Activated CD4-positive, alpha-beta memory T cell treated with anti-CD3 and anti-CD28 coated beads, Interleukin-2, amount 10 ng/mL, durations not matched to agents 7 days and 5 days (primary cell): ENCODE measurements at regions not wholly inside any gene's neighbourhood (a gene's known extent, or its start where the extent isn't known, plus 50 kb on each side); places are given as distances from the start of the nearest gene placed in this dataset.

Experiments
- CTCF ChIA-PET: fragments of 350-600 bp; sonication (Branson Sonifier 250); formaldehyde crosslinking; loops from one replicate; lab custom pipeline; 2021; ENCODE audit warnings: antibody characterized with exemption, inconsistent platforms; lab: Charles Lee
- POLR2A ChIA-PET: fragments of 350-600 bp; sonication (Branson Sonifier 250); formaldehyde crosslinking; loops from one replicate; lab custom pipeline; 2021; ENCODE audit warnings: antibody characterized with exemption; lab: Charles Lee
- DNase-seq: peaks from one replicate; pipeline ENCODE4 v3.0.0-alpha.2; 2020
- H3K27ac Mint-ChIP-seq: one replicate; pipeline ENCODE4 v1.8.0; 2021; ENCODE audit warnings: mild to moderate bottlenecking, mixed read lengths
- H3K27me3 Mint-ChIP-seq: one replicate; pipeline ENCODE4 v1.8.0; 2021; ENCODE audit warnings: mixed read lengths
- H3K36me3 Mint-ChIP-seq: one replicate; pipeline ENCODE4 v1.8.0; 2021; ENCODE audit warnings: low read depth, mixed read lengths
- H3K4me1 Mint-ChIP-seq: one replicate; pipeline ENCODE4 v1.8.0; 2021; ENCODE audit warnings: mixed read lengths
- H3K4me3 Mint-ChIP-seq: one replicate; pipeline ENCODE4 v1.8.0; 2021; ENCODE audit warnings: mild to moderate bottlenecking, mixed read lengths
- H3K9me3 Mint-ChIP-seq: one replicate; pipeline ENCODE4 v1.8.0; 2021; ENCODE audit warnings: mixed read lengths

DNA sequence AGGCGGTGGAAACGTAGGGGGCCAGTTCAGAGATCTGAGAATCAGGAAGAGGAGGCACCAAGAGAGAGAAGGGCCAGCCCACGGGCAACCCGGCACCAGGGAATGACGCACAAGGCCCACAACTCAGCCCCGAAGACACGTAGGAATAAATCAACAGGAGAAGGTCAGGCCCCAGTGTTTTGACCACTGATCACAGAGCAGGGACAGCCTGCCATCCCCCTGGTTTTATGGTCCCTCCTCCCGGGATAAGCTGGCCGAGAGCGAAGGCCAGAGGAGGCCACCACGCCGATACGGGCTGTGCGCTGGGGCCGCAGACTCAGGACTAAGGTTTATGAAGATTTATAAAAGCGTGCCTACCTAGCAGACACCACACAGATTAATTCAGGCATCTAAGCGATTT is 341.4 kb downstream of the ZNF516 start:
- H3K4me1 Mint-ChIP-seq, result no peaks in the 10 kb centered on the region
- H3K36me3 Mint-ChIP-seq, result no peaks in the 10 kb centered on the region
- no peak overlapping the region for H3K27ac Mint-ChIP-seq
- POLR2A ChIA-PET, result no interaction called here
- H3K4me3 Mint-ChIP-seq, result no peak overlapping the region
- DNase-seq, result no peak
- no peaks in the 10 kb centered on the region for H3K9me3 Mint-ChIP-seq
- no peaks in the 10 kb centered on the region for H3K27me3 Mint-ChIP-seq
- CTCF ChIA-PET, result no interaction called here

DNA sequence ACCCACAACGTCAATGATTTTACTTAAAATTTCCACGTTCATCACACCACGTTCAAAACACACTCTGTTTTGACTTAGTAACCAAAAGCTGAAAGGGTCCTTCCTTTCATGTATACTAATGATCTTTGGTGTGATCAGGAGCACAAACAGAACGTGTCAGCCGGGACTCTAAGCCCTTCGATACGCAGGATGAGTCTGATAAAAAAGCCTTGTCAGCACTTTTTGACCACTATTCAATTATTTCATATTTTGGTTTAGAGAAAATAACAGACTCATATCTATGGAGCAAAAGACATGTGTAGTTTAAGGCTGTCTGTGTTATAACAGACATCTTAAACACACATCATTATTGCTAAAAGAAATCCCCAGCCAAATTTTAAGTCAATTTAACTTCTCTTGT is 345.3 kb downstream of the ZNF516 start:
- H3K27me3 Mint-ChIP-seq, result no peaks in the 10 kb centered on the region
- no peaks in the 10 kb centered on the region for H3K36me3 Mint-ChIP-seq
- H3K4me1 Mint-ChIP-seq, result no peaks in the 10 kb centered on the region
- no peaks in the 10 kb centered on the region for H3K9me3 Mint-ChIP-seq
- ChIA-PET POLR2A (no interaction called here), CTCF (no interaction called here)
- no peak overlapping the region for H3K27ac Mint-ChIP-seq
- H3K4me3 Mint-ChIP-seq, result no peak overlapping the region
- DNase-seq, result no peak

DNA sequence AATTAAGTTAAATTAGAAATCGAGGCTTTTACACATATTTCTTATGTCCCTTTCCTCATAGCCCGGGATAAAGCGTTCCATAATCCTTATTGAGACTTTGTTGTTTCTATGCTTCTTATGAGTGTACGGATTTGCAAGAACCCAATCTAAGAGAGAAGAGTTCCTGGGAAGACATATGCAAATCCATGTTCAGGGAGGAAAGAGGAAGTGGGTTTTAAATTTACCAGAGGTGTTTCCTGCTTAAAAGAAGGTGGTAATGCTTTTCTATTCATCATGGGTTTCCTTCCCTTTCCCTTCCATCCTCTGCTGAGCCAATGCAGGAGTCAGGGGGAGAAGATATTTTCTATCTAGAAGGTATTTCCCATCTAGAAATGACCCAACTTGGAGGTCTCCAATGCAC is 345.8 kb downstream of the ZNF516 start:
- no peaks in the 10 kb centered on the region for H3K9me3 Mint-ChIP-seq
- ChIA-PET CTCF (no interaction called here), POLR2A (no interaction called here)
- no peak overlapping the region for H3K27ac Mint-ChIP-seq
- H3K36me3 Mint-ChIP-seq, result no peaks in the 10 kb centered on the region
- H3K27me3 Mint-ChIP-seq, result no peaks in the 10 kb centered on the region
- no peak for DNase-seq
- no peak overlapping the region for H3K4me3 Mint-ChIP-seq
- no peaks in the 10 kb centered on the region for H3K4me1 Mint-ChIP-seq

DNA sequence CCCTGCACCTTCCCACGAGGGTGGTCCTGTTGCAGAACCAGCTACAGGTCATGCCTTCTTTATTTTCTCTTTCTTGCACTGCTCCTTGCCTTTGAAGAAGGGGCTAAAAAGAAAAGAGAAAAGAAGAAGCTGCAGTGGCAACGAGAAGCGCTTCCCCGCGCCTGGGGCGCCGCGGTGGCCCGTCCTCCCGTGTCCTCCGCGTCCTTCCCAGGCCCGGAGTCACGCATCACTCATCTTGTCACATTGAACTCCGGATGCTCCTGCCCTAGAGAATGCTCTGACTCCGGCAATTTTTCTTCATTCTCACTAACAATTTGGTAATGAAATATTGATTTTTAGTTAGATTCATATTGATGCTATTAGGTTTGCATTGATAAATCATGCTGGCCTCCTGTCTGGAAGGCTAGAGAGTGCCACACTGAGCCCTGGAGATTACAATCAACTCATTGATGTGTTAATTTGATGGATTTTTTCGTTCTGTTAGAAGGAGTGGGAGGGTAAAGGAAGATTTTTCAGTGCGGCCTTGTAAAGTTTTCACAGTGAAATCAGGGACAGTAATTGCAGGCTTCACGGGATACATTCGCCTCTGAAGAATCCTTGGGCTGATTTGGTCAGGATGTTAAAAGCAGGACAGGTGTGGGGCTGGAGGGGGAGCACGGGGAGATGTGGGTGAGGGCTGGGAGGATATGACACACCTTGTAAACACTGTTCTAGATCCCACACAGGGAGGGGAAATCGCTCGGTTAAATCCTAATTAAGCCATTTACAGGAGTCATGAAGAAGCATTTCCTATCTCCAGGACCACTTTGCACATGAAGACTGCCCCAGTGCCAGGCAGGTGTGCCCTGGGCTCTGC is 349.3 kb downstream of the ZNF516 start:
- no peaks in the 10 kb centered on the region for H3K27me3 Mint-ChIP-seq
- POLR2A ChIA-PET, result no interaction called here
- H3K4me1 Mint-ChIP-seq, result no peaks in the 10 kb centered on the region
- H3K4me3 Mint-ChIP-seq, result no peak overlapping the region
- CTCF ChIA-PET, result no interaction called here
- no peaks in the 10 kb centered on the region for H3K9me3 Mint-ChIP-seq
- no peak overlapping the region for H3K27ac Mint-ChIP-seq
- no peak for DNase-seq
- H3K36me3 Mint-ChIP-seq, result no peaks in the 10 kb centered on the region

DNA sequence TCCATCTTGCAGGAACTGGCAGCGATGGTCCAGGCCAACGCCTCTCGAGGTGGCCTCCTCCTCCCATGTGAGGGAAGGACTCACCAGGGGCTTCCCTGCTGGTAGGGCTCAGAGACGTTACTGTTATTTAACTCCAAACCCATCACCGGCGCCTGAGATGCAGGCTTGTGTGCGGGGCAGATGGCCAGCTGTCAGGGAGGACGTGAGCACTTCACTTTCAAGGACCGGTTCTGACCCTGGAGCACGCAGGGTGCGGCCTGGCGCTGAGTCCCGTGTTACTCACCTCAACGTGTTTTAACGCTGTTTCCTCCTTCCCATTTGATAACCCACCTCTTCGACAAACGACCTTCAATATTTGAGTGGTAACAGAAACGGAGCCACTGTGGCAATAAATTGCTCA is 350.2 kb downstream of the ZNF516 start:
- Mint-ChIP-seq H3K4me3 (no peak overlapping the region), H3K27ac (no peak overlapping the region), H3K27me3 (no peaks in the 10 kb centered on the region), H3K4me1 (no peaks in the 10 kb centered on the region), H3K9me3 (no peaks in the 10 kb centered on the region), H3K36me3 (no peaks in the 10 kb centered on the region)
- no peak for DNase-seq
- ChIA-PET CTCF (no interaction called here), POLR2A (no interaction called here)

DNA sequence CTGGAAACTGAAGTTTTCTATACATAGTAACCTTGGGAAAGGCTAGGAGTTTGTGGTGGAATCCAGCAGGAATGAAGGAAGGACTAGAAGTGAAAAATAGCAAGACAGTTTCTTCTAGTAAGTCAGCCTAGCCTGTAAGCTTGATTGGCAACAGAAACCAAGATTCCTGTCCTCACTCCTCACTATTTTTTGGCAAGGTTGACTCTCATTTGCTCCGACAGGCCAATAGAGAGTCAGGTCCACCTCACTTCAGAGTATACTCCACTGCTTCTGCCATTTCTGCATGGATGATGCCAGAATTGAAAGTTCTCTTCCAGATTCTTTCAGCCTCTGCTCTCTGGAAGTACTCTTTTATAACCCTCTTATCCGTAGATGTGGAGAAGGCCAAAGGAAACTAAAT is 352.4 kb downstream of the ZNF516 start:
- ChIA-PET CTCF (no interaction called here), POLR2A (no interaction called here)
- Mint-ChIP-seq H3K27ac (no peak overlapping the region), H3K4me3 (no peak overlapping the region), H3K9me3 (no peaks in the 10 kb centered on the region), H3K36me3 (no peaks in the 10 kb centered on the region), H3K4me1 (no peaks in the 10 kb centered on the region), H3K27me3 (no peaks in the 10 kb centered on the region)
- no peak for DNase-seq

DNA sequence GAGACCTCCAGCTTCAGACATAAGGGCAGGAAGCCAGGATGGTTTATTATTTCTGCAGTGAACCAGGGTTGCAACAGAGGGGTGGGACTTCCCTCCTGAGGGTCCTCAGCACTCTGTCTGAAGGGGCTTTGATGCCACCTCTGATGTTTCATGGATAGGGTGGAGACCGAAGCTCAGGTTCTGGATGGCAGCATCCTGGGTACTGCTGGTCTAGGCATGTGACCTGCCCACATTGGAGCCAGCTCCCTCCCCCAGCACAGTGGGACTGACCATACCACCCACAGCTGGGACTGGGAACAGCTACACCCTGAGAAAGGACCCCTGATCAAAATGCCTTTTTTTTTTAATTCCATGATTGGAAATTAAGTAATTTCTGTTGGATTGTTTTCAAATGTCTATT is 355.2 kb downstream of the ZNF516 start:
- Mint-ChIP-seq H3K9me3 (no peaks in the 10 kb centered on the region), H3K27ac (no peak overlapping the region), H3K36me3 (no peaks in the 10 kb centered on the region), H3K27me3 (no peaks in the 10 kb centered on the region), H3K4me3 (no peak overlapping the region), H3K4me1 (no peaks in the 10 kb centered on the region)
- ChIA-PET POLR2A (no interaction called here), CTCF (no interaction called here)
- no peak for DNase-seq

DNA sequence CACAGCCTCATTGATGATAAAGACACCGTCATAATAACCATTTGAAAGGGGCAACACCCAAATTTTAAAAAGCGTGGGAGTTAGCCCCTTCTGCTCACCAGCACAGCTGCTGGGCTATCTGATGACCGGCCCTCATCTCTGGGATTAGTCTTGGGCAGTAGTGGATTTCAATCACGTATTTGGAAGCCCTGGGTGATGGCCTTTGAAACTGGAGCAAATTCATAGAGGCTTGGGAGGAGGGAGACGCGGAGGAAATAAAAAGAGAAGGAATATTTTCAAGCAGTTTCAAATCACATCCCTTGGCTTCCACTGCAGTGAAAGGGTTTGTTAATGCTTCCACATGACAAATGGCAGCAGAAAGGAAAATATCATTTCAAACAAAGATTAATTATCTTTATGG is 357.8 kb downstream of the ZNF516 start:
- no peaks in the 10 kb centered on the region for H3K4me1 Mint-ChIP-seq

DNA sequence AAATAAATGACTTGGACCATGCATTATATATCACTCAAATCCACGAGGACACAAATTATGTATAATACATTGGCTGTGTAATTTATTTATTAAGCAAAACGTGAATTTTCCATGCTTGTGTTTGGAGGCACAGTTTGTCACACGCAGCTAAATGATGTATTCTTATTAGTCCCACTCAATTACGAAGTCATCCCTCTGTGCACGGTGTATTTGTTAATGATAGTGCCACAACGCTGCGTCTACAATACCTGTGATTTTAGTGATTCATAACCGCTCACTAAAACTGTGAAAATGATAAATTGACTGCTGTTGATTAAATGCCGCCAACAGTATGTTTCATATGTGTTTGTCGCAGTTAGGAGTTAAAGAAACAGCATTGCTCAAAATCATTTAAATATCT is 358.3 kb downstream of the ZNF516 start:
- CTCF ChIA-PET, result no interaction called here
- DNase-seq, result no peak
- no peak overlapping the region for H3K4me3 Mint-ChIP-seq
- no peaks in the 10 kb centered on the region for H3K36me3 Mint-ChIP-seq
- no peaks in the 10 kb centered on the region for H3K9me3 Mint-ChIP-seq
- POLR2A ChIA-PET, result no interaction called here
- H3K27me3 Mint-ChIP-seq, result no peaks in the 10 kb centered on the region
- no peak overlapping the region for H3K27ac Mint-ChIP-seq
- no peaks in the 10 kb centered on the region for H3K4me1 Mint-ChIP-seq

More for the DNA sequence above, 357.8 kb downstream of the ZNF516 start:
- no peaks in the 10 kb centered on the region for H3K9me3 Mint-ChIP-seq
- H3K36me3 Mint-ChIP-seq, result no peaks in the 10 kb centered on the region
- H3K4me3 Mint-ChIP-seq, result no peak overlapping the region
- H3K27ac Mint-ChIP-seq, result no peak overlapping the region
- CTCF ChIA-PET, result no interaction called here
- H3K27me3 Mint-ChIP-seq, result no peaks in the 10 kb centered on the region
- no peak for DNase-seq
- POLR2A ChIA-PET, result no interaction called here

DNA sequence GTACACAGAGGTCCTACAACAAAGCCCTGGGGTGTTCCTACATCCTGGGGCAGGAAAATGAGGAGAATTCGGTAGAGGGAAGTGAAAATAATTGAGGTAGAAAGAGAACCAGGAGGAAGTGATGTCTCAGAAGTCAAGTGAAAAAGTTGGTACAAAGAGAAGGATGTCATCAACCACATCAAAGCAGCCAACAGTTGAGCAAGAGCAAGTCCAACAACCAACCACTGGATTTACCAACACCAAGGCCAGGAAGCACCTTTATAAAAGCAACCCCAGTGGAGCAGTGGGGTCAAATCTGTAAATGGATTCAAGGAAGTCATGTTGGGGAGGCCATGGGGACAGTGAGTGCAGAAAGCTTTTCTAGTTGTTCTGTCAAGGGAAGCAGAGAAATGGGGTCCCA is 360.4 kb downstream of the ZNF516 start:
- DNase-seq, result no peak
- POLR2A ChIA-PET, result no interaction called here

DNA sequence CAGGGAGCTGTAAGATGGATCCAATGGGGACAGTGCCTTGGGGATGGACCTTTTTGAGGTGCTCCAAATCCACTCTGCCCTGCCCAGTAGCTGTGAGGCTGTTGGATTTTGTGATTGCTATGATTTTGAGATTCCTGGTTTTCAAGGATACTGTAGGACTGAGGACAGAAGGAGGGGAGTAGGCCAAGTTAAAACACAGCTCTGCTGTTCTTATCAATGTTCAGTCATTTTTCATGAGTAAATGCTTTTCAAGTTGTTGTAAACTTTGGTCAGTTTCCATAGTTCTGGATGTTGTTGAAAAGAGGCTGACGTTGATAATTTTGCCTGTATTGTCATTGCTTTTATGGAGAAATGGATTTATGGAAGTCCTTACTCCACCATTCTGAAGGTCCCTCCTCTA is 361.2 kb downstream of the ZNF516 start:
- Mint-ChIP-seq H3K27me3 (no peaks in the 10 kb centered on the region), H3K4me3 (no peak overlapping the region), H3K4me1 (no peaks in the 10 kb centered on the region), H3K36me3 (no peaks in the 10 kb centered on the region), H3K9me3 (no peaks in the 10 kb centered on the region), H3K27ac (no peak overlapping the region)
- CTCF ChIA-PET, result no interaction called here
- POLR2A ChIA-PET, result no interaction called here
- no peak for DNase-seq

More for the DNA sequence above, 360.4 kb downstream of the ZNF516 start:
- CTCF ChIA-PET, result no interaction called here
- Mint-ChIP-seq H3K4me1 (no peaks in the 10 kb centered on the region), H3K36me3 (no peaks in the 10 kb centered on the region), H3K27ac (no peak overlapping the region), H3K27me3 (no peaks in the 10 kb centered on the region), H3K4me3 (no peak overlapping the region), H3K9me3 (no peaks in the 10 kb centered on the region)

DNA sequence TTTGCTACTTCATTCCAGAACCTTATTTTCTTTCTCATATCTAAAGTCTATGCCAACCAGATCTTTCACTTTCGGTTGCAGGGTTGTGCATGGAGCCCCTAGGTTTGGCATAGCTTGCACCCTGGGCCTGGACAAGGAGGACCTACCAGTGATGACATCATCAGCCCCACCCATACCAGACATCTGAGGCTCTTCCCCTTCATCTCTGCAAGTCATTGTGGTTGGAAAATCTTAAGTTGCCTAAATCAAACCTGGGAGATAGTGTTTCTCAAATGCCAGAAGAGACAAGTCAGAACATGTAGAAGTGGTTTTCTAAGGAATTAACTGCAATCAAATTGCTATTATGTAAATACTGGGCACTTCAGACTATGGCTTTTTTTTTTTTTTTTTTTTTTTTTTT is 363.3 kb downstream of the ZNF516 start:
- no peak for DNase-seq
- no peaks in the 10 kb centered on the region for H3K4me1 Mint-ChIP-seq
- ChIA-PET POLR2A (no interaction called here), CTCF (no interaction called here)
- no peak overlapping the region for H3K27ac Mint-ChIP-seq
- H3K4me3 Mint-ChIP-seq, result no peak overlapping the region
- H3K36me3 Mint-ChIP-seq, result no peaks in the 10 kb centered on the region
- no peaks in the 10 kb centered on the region for H3K27me3 Mint-ChIP-seq
- no peaks in the 10 kb centered on the region for H3K9me3 Mint-ChIP-seq

DNA sequence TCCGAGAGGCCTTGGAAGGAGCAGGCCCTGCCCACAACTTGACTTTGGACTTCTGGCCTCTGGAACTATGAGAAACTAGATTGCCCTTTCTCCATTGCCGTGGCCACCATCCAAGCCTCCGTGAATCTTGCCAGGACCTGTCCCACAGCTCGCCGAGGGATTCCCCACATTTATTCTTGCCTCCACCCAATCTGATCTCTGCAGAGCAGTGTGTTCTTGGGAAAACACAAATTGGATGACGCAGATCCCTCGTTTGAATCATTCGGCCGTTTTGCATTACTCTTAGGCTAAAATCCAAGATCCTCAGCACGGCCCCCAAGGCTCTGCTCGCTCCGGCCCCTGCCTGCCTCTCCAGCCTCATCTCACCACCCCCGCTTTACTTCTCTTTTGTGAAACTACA is 364.2 kb downstream of the ZNF516 start:
- CTCF ChIA-PET, result no interaction called here
- POLR2A ChIA-PET, result no interaction called here
- no peaks in the 10 kb centered on the region for H3K9me3 Mint-ChIP-seq
- DNase-seq, result no peak
- H3K4me3 Mint-ChIP-seq, result no peak overlapping the region
- no peaks in the 10 kb centered on the region for H3K36me3 Mint-ChIP-seq
- H3K27ac Mint-ChIP-seq, result no peak overlapping the region
- no peaks in the 10 kb centered on the region for H3K4me1 Mint-ChIP-seq
- H3K27me3 Mint-ChIP-seq, result no peaks in the 10 kb centered on the region

DNA sequence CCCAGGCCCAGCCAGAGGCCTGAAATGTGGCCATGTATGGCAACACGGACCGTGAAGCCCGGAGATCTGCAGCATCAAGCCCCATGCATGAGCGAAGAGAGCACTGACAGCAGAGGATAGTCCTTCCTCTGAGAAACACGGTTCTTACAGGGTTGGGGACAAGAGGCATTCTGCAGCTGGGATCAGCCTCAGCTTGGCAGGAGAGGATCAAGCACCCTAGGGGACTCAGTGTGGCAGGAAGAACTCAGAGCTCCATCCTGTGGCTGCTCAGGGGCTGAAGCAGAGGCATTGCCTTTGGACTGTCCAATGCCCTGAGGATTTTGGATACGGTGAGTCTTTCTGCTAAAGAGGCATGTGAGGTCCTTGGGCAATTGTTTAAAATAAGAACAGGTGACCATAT is 368.7 kb downstream of the ZNF516 start:
- Mint-ChIP-seq H3K4me3 (no peak overlapping the region), H3K36me3 (no peaks in the 10 kb centered on the region), H3K27ac (no peak overlapping the region), H3K27me3 (no peaks in the 10 kb centered on the region), H3K4me1 (no peaks in the 10 kb centered on the region), H3K9me3 (no peaks in the 10 kb centered on the region)
- CTCF ChIA-PET, result no interaction called here
- no peak for DNase-seq
- POLR2A ChIA-PET, result no interaction called here
